H1 (cell line): ENCODE measurements at regions not wholly inside any gene's neighbourhood (a gene's known extent, or its start where the extent isn't known, plus 50 kb on each side); places are given as distances from the start of the nearest gene placed in this dataset.

ENCODE experiments used
- CTCF ChIP-seq, 3 experiments: IDR thresholded peaks; 1 replicate in 2 of 3; 2 replicates in 1 of 3; pipeline versions ENCODE4 v1.5.1 to v1.6.1; 2011; ENCODE audit warnings: low read length in 3 of 3, mild to moderate bottlenecking in 3 of 3, inconsistent platforms in 2 of 3, low read depth in 1 of 3, moderate library complexity in 1 of 3; ENCODE audit not compliant: insufficient read depth in 1 of 3; ENCODE audit errors: control extremely low read depth in 1 of 3
- GABPA ChIP-seq: IDR thresholded peaks from 2 replicates; pipeline ENCODE4 v1.6.1; 2011; ENCODE audit warnings: mild to moderate bottlenecking, low read length, moderate library complexity, borderline replicate concordance; ENCODE audit not compliant: insufficient read depth
- JUND ChIP-seq: IDR thresholded peaks from 2 replicates; pipeline ENCODE4 v1.6.1; 2011; ENCODE audit warnings: mild to moderate bottlenecking, improper control_type of control experiment, low read length
- MAFK ChIP-seq: IDR thresholded peaks from 2 replicates; pipeline ENCODE4 v1.6.1; 2012; ENCODE audit warnings: low read depth, mild to moderate bottlenecking, improper control_type of control experiment, low read length
- POLR2A ChIP-seq, 2 experiments: IDR thresholded peaks; 1 replicate in 1 of 2; 2 replicates in 1 of 2; pipeline ENCODE4 v1.6.1; 2011; ENCODE audit warnings: low read depth in 2 of 2, low read length in 2 of 2, mild to moderate bottlenecking in 2 of 2; ENCODE audit errors: control extremely low read depth in 1 of 2
- RAD21 ChIP-seq, 2 experiments: IDR thresholded peaks in 1 of 2; conservative IDR thresholded peaks in 1 of 2; 2 replicates each; pipeline ENCODE4 v1.6.1; 2011; ENCODE audit warnings: low read depth in 2 of 2, low read length in 2 of 2, improper control_type of control experiment in 1 of 2, inconsistent platforms in 1 of 2, mild to moderate bottlenecking in 1 of 2, moderate library complexity in 1 of 2
- TAF1 ChIP-seq: IDR thresholded peaks from 2 replicates; pipeline ENCODE4 v1.6.1; 2011; ENCODE audit warnings: mild to moderate bottlenecking, low read depth, low read length
- TBP ChIP-seq: IDR thresholded peaks from 2 replicates; pipeline ENCODE4 v1.6.1; 2011; ENCODE audit warnings: low read depth, low read length, improper control_type of control experiment

GRCh38 chr16:75918109-75918508 lies 191.8 kb upstream of the CPHXL start:
- no peak for TF ChIP-seq CTCF (IDR thresholded peaks at IDR 0.05; ENCODE audit: control extremely low read depth in 1 of 3, insufficient read depth in 1 of 3, low read depth in 1 of 3, low read length in 3 of 3)
- no peak for TF ChIP-seq RAD21 (IDR thresholded peaks at IDR 0.05 in 1 of 2, conservative IDR thresholded peaks at IDR 0.05 in 1 of 2; ENCODE audit: low read depth in 2 of 2, low read length in 2 of 2)
- TF ChIP-seq JUND = no peak
- TF ChIP-seq GABPA = no peak
- no peak for TF ChIP-seq POLR2A (IDR thresholded peaks at IDR 0.05; ENCODE audit: control extremely low read depth in 1 of 2, low read depth in 2 of 2, low read length in 2 of 2)
- TF ChIP-seq TAF1 = no peak
- TF ChIP-seq MAFK = no peak
- no peak for TF ChIP-seq TBP
